Hindlimb muscle (tissue), 1 donor: ENCODE measurements at regions not wholly inside any gene's neighbourhood (a gene's known extent, or its start where the extent isn't known, plus 50 kb on each side); places are given as distances from the start of the nearest gene placed in this dataset.

ENCODE experiments used
- DNase-seq: peaks from one replicate; pipeline ENCODE4 v3.0.0-alpha.2; 2013

DNA sequence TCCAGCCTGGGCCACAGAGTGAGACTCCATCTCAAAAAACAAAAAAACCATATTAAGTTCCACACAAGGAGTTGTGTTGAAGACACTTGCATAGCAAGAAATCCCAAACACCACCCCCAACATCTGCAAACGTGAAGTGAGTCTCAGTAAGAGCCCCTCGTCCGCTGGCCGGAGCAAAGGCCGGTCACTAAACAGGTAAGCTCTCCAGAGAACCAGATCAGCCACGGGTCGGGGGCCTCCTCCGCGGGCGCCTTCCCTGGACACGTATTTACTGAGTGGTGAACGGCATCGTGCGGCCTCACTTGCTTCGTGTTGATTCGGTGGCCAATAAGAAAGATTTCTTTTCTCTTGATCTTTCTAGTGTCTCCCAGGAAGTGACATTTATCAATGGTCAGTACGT, 93.6 kb downstream of the MRPL36 start:
- no peak for DNase-seq

DNA sequence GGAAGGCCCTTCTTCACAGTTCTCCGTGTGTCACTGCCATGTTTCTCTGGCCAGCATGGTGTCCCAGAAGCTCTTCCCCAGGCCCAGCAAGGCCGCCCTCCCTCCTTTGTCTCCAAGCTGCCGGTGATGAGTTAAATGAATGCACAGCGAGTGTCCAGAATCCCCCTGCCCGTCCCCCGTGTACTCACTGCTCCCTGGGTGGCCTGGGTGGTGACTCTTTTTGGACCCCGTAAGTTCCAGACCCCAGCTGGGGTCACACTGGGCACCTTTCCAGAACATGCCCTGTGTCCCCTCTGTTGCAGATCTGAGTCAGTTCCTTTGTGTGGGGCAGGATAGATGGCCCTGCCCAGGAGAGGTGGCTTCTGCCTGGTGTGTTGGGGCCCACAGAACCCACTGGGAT, 95.0 kb downstream of the MRPL36 start:
- no peak for DNase-seq

DNA sequence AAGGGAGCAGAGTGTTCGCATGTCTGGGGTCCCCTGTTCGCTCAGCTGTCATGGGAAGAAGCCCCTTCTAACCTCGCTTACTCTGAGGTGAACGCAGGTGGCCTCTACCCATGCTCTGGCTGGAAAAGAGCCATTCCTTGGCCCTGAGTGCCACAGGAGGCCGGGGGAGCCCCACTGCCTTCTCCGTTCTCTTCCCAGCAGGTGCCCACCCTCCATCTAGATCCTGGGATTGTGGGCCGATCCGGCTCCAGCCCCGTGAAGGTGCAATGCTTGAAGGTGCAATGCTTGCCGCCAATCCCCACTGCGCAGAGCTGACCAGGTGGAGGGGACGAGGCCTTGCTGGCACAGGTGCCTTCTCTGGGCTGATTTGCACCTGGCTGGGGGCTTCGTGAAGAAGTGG, 95.4 kb downstream of the MRPL36 start:
- no peak for DNase-seq

DNA sequence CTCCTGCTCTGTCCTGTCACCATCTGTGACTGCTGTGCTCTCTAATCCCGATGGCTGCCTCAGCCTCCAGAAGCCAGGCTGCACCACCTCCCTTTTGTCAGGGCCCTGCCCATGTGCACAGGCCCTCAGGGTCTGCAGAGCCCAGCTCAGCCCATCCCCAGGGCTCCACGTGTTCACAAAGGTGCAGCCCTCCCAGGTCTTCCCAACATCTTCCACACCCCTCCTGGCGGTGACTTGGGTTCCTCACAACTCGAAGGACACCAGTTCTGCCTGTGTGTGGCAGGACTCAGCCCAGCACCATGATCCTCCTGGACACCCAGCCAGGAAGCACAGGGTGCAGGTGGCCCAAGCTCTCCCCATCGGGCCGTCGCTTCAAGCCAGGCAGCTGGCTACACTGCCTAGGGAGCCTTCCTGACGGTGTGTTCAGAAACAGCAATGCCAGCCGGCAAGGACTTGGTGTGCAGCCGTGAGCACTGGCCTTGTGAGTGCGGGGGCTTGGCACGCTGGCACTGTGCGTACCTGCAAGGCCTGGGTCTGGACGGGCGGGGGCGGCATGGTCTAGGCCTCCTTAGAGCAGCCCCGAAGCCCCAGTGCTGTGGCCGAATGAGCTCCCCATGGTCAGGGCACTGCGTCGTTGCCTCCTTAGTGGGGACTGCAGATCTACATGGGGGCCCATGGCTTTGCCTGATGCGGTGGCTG, 96.1 kb downstream of the MRPL36 start:
- no peak for DNase-seq

DNA sequence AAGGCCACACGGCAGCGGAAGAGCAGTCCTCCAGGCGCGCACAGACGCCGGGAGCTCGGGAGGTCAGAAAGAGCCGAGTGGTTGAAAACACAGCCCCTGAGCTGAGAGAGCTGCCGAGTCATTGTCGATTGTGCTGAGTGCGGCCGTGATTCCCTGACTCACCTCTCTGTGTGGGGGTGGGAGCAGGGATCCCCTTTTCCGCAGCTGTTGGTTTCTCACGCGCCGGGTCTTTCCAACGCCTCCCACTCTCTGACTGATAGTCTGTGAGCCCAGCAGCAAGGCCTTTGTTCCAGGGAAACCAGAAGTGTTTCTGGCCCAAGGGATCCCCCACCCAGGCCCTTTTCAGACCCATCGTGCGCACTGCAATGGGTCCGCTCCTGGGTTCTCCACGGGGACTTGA, 97.3 kb downstream of the MRPL36 start:
- no peak for DNase-seq

DNA sequence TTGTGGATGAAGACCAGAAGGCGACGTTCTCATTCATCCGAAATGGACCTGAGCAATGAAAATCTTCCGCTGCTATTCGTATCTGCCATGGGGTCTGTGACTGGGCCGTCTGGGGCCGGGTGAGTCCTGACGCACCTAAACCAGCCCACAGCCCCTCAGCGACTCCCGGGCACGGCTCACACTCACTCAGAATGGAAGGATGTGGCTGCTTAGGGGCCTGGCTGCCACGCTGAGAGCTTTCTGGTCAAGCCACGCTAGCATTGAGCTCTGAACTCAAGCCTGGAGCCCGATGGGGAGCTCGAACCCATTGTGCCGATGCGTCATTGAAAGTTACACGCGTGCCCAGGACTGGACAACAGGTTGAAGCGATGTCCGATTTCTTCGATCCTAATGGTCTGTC, 97.8 kb downstream of the MRPL36 start:
- DNase-seq, result no peak

DNA sequence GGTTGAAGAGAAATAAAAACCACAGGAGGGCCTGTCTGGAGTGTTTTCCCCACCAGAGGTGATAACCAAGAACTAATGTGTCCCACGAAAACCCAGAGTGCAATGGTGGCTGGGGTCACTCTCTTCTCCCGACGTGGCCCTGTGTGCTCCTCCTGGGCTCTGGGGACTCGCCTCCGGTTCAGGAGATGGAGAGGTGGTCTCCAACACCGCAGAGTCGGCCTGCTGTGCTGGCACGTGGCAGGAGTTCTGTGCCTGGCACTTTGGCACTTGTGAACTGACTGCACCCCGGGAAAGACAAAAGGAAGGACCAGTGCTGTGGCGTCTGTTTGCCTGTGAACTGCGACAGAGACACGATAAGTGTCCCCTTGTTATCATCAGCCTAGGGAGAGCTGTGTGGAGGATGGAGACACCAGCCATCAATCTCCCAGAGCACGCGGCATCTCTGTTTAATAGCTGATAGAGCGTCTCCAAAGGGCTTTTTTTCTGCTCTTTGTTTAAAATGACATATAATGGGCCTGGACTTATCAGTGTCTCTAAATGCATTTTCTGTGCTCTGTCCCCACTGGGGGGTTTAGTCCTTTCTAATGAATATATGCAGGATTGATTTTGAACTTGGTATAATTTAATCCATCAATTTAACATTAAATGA, 98.3 kb downstream of the MRPL36 start:
- DNase-seq, result no peak

DNA sequence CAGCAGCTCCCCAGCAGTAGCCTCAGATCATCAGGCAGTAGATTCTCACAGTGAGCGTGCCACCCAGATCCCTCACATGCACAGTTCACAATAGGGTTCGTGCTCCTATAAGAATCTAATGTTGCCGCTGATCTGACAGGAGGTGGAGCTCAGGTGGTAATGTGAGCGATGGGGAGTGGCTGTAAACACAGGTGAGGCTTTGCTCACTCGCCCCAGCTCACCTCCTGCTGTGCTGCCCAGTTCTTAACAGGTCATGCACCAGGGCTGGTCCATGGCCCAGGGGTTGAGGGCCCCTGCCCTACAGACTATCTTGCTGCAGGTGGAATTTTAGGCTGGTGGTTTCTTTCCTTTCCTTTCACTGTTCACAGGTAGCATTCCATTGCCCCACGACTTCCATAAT, 100.2 kb downstream of the MRPL36 start:
- DNase-seq, result no peak

DNA sequence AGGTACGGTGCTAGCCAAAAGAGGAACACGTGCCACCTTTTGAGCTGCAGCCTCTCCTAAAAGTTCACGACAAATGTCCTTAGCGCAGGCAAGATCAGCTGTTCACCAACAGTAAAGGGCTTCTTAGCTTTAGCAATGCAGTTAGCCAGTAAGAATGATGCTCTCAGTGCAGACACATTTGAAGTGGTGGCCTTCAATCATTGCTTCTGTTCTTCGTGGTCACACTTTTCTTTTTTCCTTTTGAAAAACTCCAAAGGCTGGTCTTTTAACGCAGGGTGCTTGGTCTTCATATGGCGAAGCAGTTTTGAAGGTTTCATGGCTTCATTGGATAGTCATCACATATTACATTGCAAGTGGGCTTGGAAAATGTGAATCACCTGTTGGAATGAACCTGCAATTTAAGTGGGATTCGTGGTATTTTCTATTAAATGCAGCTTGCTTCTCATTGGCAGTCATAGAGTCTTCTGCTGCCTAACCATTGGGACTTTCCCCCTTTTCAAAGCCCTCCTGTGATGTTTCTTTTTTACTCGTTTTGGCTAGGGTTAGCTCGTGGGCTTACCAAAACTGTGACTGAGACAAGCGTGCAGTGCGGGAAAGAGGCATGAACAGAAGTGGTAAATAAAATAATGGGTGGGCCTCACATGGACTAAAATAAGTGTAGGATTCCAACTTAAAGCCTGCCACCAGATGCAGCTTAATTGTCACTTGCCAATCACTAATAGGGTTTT, 100.9 kb downstream of the MRPL36 start:
- no peak for DNase-seq

DNA sequence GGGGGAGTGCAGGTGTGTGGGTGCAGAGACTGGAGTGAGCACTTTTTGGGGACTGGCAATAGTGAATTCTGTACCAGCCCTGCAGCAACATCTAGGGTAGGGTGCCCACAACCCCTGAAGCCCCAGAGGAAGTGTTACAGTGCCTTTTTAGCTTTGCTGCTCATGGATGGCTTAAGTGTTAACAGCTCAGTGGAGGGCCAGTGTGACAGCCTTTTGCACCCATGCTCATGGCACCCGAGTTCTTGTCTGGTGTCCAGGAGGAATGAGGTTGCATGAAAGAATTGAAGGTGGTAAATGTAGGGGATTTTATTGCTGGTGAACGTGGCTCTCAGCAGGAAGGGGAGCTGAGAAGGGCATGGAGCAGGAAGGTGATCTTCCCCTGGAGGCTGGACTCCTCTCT, 107.3 kb downstream of the MRPL36 start:
- no peak for DNase-seq

DNA sequence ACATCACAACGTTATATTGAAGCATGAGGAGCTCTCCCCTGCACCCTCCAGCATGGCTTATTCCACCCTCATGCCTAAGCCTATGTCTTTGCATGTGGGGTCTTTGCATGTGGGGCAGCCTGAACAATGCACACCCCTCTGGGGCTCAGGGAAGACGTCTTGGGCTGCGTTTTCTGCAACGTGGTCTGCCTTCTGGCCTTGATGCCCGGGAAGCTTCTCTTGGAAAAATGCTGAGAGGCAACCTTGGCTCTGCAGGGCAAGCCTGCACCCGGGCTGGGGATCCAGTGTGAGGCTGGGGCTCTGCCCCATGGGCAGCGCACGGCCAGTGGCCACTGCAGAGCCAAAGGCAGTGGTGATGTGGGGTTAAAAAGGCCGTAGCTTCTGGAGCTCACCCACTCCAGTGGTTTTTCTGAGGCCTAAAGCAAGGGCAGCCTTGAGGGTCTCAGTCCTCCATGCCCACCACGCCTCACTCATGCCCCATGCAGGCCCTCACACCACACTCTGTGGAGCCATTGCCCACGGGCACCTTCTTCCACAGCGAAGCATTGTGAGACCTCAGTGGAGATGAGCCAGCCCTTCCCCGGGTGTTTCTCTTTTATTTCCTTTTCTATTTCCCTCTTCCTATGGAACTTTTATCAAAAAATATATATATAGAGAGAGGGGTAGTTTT, 112.2 kb downstream of the MRPL36 start:
- no peak for DNase-seq

DNA sequence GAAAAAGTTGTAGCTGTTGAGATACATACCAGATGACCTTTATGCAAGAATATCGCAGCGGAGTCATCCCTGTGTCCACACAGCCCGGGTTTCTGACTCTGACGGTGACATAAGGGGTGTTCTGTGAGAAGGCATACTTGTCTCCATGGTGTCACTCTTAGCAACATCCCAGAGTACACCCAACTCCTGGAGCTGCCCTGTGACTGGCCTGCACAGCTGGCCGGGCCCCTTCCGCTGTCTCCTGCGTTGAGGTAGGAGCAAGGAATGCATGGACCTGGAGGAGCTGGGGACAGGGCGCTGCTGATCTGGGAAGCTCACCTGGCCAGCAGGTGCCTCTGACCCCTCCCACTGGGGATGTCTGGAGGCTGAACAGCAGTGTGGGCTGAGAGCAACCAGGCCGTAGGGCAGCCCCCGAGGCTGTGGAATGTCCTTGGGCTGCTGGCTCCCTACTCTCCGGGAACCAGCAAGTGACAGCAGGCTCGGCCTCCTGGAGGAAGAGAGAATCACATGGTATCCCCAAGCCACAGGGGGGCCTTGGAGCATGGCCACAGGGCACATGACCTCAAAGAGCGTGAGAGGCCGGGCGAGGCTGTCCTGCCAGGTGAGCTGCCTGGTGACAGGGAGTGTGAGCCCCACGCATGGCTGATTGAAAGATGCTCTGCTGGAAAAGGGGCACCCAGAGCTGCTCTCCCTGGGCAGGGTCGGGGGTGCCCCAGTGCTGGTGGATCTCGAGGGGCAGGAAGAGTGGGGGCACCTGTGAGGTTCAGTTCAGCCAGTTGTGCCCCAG, 113.4 kb downstream of the MRPL36 start:
- DNase-seq, result no peak

DNA sequence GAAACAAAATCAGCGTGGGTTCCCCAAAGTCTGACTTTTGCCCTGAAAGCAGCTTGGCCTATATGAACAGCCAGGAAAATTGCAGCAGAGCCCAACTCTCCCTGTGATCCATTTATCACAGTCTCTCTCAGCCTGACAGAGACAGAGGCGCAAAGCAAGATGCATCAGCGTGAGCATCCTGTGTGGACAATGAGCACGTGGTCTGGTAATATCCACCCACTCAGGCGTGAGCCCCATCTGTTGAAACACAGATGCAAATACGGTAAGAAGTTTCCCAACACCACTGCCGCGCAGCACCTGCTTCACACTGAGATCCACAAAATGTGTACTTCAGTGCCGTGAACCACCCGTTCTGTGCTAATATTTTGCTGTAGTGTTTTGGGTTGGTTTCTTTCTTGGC, 114.6 kb downstream of the MRPL36 start:
- DNase-seq, result no peak

DNA sequence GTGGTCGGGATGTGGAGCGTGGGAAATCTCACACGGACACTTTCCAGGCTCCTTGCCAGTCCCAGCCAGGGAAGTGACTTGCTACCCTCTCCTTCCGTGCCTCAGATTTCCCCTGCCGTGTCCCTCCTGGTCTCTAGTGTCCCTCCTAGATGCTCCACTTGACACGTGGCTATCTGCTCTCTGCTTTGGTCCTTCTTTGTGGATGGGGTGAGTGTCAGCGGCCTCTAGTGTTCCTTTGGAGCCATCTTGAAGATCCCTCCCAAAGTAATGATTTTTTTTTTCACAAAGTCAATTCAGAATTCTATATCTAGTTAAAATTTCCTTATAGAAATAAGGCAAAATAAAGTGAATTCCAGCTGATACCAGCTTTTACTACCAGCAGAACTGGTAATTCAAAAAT, 117.7 kb downstream of the MRPL36 start:
- no peak for DNase-seq

DNA sequence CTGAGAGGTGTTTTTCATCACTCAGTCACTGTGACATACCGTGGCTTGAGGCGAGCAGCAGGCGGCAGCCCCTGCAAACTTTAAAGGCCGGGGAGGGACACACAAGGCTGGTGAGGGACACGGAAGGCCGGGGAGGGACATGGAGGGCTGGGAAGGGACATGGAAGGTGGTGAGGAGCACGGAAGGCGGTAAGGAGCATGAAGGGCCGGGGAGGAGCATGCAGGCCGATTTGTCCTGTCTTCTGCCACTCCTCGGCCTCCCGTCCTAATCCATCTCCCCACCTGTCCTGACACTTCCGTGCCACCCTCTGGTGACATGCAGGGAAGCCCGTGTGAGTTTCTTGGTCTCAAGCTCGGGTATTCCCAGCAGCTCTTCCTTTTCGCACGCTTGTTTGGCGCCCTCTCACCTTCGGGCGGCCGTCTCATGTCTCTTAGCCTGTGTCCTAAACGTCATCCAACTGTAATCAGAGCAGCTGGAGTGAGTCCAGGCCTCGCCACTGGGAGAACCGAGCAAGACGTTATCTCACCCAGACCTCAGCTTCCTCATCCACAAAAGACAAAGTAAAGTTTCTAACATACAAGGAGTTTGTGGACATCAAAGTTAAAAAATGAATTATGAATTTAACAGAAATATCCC, 126.5 kb downstream of the MRPL36 start:
- DNase-seq, result no peak

DNA sequence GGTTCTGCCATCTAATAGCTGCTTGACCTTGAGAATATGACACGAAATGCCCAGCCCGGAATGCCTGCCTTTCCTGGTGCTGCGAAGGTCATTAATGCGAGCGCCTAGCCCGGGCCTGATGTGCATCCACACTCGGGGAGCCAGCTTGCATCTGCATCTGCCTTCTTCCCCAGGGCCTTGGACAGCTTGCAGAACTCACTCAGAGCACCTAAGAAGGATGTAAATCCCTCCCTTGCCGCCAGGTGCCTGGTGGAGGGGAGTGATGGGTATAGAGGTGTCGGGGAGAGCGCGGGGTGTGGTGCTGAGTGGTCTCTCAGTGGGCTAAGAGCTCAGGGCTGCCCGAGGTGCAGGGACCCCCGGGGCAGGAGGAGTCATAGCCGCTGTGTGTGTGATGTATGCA, 127.2 kb downstream of the MRPL36 start:
- no peak for DNase-seq

DNA sequence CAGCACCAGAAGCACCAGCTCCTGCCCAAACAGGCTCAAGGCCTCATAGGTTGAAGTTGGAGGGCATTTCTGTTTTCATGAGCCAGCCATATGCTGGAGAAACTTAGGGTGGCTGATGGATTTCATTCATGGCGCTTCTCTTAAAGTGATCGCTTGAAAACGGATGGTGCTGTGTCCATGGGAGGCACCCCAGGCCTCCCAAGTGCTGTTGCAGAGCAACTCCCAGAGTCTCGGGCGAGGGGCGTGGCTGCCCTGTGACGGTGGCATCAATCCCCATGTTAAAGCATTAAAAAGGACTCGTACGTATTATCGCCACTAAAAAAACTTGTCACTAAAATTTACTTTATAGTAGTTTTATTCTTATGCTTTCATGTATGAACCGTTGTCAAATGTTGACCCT, 128.3 kb downstream of the MRPL36 start:
- no peak for DNase-seq

DNA sequence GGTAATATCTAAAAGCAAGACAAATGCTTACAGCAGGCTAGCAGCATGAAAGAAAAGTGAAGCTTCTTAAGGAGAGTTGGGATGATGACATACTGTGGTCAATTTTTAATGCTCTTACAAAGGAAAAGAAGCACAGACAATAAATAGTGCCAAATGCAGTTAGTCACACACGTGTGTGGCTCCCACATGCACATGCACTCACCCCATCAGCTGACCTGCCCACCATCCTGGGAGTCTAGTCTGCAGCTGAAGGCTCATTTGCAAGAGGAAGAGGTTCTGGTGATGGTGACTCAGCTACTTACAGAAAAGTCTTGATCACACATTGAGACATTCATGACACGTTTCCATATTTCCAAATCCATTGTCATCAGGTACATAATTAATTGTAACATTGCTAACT, 129.3 kb downstream of the MRPL36 start:
- DNase-seq, result no peak

DNA sequence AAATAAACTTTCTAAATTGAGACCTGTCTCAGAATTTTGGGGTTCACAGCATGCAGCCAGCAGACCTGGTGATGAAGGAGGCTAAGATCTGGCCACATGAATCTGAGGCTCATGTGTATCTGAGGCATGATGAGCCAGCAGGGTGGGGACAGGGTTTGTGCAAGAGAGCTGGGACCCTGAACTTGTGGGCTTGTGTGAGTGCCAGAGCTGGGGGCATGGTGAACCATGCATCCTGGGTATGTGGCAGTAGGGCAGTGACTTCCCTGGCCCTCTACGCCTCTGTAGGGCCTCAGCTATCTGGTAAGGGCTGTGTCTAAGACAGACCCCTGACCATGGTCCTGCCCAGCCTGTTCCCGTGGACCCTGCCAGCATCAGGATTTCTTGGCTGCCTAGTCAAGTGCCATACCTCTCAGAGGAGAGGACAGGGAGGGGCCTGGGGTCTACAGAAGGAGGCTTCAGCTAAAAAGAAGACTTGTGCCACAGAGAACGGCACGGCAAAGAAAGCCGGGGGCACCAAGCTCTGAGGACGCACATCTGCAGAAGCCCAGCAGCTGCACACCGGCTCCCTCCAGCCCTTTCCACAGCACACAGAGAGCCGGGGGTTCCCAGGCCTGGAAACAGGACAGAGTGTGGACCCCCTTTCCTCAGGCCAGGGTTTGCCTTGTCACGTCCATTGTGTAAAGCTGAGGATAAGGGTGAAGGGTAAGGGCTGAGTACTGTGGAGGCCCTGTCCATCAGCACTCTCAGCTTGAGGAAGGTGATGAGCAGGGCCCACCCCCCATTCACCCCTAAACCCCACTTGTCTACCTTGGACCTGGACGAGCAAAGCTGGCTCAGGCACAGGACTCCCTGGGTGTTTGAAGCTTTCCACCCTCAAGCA, 130.1 kb downstream of the MRPL36 start:
- DNase-seq, result no peak

DNA sequence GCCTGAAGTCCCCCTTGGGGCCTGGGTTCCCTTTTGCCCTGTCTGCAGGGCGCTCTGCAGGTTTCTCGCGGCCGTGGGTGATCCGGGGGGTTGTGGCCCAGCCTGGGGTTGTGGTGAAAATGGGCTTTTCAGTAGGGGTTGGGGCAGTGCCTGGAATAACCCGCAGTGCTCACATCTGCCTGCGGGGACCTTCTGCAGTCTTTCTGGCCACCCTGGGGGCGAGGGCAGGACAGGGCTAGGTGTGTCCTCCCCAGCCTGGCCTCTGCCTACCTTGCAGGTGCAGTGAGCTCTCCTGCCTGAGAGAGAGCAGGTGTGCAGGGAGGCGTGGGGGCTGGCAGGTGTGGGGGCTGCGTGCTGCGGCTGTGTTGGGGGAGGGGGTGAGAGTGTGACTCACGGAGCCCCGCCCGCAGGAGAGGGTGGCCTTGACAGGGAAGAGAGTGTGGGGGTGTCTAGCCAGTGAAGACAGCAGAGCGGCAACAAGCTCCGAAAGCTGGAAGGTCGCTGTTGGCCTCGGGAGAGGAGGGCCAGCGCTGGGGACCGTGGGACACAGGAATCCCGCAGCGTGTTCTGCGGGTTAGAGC, 131.4 kb downstream of the MRPL36 start:
- DNase-seq, result no peak

DNA sequence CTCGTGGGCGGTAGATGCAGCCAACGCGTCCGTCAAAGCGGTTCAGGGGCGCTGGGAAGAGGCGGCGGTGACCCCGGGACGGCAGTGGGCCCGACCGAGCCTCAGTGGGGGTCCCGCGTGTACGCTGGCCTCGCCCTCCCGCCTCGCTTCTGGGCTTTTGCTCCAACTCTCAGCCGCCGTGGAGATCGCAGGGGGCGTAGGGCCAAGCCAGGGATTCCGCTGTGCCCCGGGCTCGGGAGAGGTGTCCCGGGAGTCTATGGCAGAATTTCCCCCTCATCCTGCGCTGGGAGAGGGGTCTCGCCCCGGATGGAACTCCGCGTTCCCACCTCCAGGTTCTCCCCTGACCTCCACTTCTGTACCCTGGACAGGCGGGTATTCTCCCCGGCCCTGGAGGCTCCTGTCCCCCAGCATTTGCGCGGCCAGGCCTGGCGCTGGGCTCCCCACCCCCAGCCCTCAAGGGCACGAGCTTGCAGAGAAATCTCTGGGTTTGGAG, 131.9 kb downstream of the MRPL36 start:
- no peak for DNase-seq
